Upper lobe of left lung (tissue), 4 donors: ENCODE measurements at regions not wholly inside any gene's neighbourhood (a gene's known extent, or its start where the extent isn't known, plus 50 kb on each side); places are given as distances from the start of the nearest gene placed in this dataset.

ENCODE experiments used
- CTCF ChIP-seq, 6 experiments: fragments of 450-650 bp in 4 of 6; fragments of 200-600 bp in 2 of 6; sonication (generic) in 2 of 6; IDR thresholded peaks; one replicate each; pipeline ENCODE4 v1.5.1; 2016 to 2019; ENCODE audit warnings: antibody characterized with exemption in 6 of 6
- POLR2A ChIP-seq, 4 donors: fragments of 450-650 bp; IDR thresholded peaks; one replicate each; pipeline ENCODE4 v1.5.1; 2016 to 2017; ENCODE audit warnings: antibody characterized with exemption in 4 of 4, mild to moderate bottlenecking in 2 of 4
- POLR2AphosphoS5 ChIP-seq, 2 donors: sonication (generic); formaldehyde crosslinking; IDR thresholded peaks; one replicate each; pipeline ENCODE4 v1.5.1; 2017; ENCODE audit warnings: antibody characterized with exemption in 2 of 2

- TF ChIP-seq POLR2A (IDR thresholded peaks at IDR 0.05) (no peak), CTCF (IDR thresholded peaks at IDR 0.05) (no peak), POLR2AphosphoS5 (IDR thresholded peaks at IDR 0.05) (no peak)
Observed at GRCh38 chr15:93980261-93980911, 251.0 kb upstream of the MCTP2 start.
